Stimulated activated CD4-positive, alpha-beta T cell treated with anti-CD3 and anti-CD28 coated beads, Interleukin-12 subunit alpha, Interleukin-12 subunit beta, amount 100 ng/mL, for 48 hours (primary cell): ENCODE measurements at regions not wholly inside any gene's neighbourhood (a gene's known extent, or its start where the extent isn't known, plus 50 kb on each side); places are given as distances from the start of the nearest gene placed in this dataset.
A peak's percentile ranks its signal among the peaks of the same experiment; 100 is the strongest.

Experiments used
- DNase-seq, 3 donors: peaks; one replicate each; pipeline ENCODE4 v3.0.0-alpha.2; 2020; ENCODE audit warnings: low read depth in 2 of 3, low spot score in 1 of 3

DNA sequence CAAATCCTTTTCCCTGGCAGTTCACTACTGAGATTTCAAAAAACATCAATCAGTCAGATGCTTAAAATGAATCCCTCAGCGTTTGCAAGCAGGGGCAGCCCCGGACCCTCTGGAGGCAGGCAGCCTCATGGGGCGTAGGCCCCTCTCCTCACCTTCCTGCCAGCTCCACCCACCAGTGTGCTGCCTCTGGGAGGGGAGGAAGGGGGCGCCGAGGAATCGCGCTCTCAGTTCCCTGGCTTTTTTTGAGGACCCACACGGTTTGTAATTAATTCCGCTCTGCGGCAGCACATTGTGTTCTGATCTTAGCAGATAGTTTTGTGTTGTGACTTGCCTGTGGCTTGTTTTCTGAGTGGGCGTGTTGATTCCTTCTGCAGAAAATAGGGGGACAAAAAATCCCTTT lies 159.9 kb downstream of the KLF13 start:
- DNase-seq, result no peak

DNA sequence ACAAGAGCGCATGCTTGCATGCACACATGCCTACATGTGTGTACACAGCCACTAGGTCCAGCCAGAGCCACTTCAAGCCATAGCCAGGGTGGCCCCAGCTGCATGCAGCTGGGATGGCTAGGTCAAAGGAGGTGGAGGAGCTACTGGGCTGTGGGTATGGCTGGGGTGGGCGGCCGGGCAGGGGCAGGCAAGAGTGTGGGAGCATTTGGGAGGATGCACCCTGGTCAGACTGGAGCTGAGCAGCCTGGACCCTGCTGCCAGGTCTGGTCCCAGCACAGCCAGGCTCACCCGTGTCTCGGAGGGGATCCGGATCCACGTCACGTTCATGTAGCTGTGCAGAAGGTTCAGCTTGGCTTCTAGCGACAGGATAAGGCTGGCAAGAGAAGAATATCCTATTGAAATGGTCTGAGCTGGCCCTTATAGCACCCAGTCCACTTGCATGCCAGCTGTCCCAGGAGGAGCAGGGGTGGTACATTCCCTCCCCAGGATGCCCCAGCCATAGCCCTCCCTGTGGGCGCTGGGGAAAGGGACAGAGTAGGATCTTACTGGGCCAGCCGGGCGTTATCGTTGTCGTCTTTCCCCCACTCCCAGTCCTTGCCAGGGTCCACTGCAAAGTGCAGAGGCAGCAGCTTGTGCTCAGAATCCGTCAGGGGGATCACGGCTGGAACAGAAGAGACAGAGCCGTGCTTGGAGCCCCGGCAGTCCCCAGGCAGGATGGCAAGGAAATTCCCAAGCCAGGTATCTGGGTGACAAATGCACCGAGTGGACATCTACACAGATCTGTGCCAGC lies 160.5 kb downstream of the KLF13 start:
- no peak for DNase-seq

DNA sequence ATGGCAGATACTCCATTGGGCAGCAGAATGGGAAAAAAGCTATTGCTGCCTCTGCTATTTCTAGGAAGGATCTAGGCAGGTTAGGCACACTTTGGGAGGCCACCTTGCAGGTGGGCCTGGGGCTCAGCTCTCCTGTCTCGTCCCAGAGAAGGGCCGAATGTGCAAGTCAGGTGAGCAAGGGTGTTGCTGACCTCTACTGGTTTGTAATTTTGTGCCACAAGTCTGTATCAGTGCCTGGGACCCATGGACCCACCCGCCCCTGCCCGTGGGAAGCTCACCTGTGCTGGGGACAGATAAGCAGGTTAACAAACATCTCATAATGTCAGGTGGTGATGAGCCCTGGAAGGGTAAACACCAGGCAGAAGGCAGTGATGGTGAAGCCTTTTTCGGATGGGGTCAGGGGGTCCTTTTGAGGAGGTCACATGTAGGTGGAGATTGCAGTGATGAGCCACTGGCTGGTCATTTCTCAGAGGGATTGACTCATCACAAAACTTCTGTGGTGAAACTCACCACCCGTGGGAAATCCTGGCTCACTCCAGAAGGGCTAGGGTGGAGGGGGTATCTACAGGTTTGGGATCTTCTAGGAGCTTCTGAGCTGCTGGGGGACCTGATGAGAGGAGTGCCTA lies 161.3 kb downstream of the KLF13 start:
- peak in 1 of 3 donors; percentile 27 for DNase-seq

DNA sequence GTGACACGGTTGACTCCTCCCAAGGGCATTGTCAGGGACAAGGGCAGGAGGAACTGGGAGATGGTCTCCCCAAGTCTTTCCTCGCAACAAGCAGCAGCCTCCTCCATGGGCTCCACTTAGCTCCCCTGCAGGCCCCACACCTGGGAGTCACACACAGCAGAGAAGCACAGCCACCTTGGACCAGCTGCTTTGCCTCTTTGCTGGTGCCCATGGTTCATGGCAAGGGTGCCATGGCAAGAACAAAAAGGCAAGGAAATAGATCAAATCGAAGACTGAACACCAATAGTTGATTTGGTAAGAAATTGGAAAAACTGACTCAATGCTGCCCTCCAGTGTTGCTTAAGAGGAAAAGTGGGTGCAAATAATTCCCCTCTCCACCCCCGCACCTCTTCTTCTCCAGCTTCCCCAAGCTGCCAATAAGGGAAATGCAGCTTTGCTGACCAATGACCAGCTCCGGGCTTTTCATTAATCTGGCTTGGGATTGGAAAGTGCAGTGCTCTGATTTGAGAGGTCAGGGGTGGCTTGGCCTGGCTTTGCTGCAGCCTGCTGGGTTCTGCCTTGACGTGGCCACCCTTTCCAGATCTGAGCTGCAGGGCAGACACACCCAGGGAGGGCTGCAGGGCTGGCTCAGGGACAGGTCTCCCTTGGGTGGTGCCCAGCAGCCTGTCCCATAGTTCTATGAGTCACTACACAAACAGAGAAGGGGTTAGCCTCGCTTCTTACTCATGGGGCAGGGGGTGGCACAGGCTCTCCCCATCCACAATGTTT lies 162.0 kb downstream of the KLF13 start:
- DNase-seq, result peak in 1 of 3 donors; percentile 46

DNA sequence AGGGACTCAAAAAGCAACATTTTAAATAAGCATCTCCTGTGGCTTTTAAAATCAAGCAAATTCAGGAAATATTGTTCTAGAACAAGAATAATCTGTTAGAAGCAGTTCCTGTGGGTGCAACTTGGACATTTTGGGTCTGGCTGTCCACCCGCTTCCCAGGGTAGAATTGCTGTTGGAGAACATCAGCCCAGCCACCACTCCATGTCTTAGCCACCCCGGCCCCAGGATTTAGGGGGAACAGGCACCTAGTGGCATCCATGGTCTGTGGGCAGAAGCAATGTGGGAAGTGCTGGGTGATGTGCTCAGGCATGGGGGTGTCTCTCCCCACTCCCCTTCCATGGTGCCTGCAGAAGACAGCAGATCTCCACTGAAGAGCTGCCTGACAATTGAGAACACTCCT lies 162.6 kb downstream of the KLF13 start:
- DNase-seq, result no peak

DNA sequence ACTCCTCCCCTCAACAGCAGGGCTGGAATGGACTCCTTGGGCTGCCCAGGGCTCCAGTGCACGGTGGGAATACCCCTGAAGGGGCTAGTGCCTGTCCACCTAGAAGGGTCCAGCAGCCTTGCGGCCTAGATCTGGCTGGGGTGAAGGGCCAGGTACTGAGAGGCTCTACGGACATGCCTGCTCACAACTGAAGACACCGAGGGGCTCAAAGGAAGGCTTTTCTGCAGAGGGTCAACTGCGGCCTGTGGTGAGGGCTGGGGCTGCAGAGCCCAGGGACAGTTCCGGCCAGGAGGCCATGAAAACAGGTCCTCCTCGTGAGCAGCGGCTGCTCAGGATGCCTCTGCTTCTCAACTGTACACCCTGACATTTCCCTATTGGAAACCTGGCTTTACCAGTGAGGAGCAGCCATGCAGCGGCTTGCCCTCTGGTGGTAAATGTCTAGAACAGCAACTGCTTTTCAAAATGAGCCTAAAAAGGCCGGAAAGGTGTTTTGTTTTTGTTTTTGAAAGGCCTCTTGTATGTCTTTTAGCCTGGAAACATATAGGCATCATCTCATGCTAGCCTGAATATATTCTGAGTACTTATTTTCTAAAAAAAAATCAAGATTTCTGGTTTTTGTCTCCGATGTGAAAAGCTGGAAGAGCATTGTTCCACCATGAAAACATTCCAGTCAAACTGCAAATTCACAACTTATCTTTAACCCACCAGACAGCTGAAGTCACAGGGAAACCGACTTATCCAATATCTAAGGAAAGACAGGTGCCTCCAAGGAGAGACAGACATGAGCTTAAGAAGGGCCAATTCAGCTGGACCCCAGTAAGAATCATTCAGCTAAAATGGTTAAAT lies 163.4 kb downstream of the KLF13 start:
- peak in 1 of 3 donors; percentile 30 for DNase-seq

DNA sequence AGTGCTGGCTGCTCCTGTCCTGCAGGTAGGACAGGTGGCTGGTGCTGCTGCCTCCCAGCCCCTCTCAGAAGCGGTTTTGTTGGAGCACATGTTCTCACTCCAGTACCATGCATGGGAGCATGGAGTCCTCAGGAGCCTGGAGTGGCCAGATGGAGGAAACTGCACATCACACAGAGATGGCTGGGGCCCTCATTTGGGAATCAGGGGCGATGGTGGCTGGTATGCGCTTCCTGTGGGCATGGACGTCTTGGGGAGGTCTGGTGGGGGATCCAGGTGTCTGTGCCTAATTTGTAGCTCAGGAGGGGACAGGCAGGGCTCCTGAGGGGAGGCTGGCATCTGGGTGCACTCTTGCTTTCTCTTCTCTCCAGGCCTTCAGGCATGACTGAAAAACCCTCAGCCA lies 168.2 kb downstream of the KLF13 start:
- DNase-seq, result no peak

DNA sequence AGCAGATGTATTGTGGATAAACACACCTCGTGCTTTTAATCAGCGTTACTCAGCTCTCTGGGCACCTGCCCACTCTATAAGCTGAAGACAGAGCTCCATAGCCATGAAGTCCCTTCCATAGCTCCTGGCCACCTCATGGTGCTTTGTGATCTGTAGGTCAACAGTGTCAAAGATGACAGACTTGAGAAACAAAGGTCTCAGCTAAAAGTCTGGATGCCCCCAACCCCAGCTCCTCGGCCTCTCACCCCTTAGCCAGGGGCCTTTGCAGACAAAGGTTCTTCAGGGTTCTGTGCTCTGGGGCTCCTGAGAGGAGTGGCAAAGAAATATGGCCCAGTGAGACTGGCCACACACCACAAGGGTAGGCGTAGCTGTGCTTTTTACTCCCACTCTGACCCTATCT lies 168.6 kb downstream of the KLF13 start:
- no peak for DNase-seq

DNA sequence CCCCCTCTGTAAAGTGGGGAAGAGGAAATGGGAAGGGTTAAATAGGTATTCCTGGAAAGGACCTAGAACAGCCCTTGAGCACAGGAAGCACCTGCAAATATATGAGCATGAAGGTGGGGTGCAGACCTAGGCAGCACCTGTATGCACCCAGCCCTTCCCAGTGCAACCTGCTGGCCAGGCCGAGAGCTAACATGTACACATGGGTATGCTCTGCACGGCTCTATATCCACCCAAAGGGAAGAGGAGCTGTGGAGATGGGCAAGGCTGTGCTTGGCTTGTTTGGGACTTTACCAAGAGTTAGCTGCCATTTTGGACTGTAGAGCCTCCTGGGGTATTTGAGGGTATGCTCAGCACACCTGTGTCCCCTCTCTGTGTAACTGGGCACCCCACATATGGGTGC lies 171.2 kb downstream of the KLF13 start:
- no peak for DNase-seq

DNA sequence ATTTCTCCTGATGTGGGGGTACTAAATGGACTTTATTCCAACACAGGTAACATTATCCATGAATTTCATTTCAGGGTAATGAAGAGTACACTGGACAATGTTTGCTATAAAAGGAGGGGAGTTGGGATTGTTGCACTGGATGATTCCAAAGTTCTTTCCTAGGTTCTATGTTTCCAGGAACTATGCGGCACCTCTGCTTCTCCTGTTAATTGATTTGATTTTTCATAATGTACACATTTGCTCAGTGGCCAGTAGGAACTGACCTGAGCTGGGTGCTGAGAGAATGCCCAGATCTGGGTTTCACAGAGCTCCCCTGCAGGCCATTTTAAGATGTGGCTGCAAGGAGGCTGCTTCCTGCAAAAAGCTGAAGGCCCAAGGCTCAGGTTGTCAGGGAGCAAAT lies 171.7 kb downstream of the KLF13 start:
- DNase-seq, result no peak

DNA sequence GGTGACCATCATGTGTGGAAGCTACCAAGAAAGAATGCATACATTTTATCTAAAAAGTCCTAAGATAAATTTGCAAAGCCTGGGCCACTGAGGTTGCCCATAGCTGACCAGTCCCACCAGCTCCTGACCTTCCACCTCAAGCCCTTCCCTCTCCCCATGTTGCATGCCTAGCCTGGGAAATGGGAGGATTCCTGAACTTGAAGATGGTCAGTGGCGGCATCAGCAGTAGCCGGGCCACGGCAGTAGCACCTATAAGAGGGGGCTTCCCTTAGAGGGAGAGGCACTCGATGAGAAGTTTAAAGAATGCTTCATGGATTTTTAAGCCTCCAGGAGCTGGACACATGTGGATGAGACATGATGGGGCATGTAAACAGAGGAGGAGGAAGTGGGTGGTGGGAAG lies 172.1 kb downstream of the KLF13 start:
- DNase-seq, result no peak

DNA sequence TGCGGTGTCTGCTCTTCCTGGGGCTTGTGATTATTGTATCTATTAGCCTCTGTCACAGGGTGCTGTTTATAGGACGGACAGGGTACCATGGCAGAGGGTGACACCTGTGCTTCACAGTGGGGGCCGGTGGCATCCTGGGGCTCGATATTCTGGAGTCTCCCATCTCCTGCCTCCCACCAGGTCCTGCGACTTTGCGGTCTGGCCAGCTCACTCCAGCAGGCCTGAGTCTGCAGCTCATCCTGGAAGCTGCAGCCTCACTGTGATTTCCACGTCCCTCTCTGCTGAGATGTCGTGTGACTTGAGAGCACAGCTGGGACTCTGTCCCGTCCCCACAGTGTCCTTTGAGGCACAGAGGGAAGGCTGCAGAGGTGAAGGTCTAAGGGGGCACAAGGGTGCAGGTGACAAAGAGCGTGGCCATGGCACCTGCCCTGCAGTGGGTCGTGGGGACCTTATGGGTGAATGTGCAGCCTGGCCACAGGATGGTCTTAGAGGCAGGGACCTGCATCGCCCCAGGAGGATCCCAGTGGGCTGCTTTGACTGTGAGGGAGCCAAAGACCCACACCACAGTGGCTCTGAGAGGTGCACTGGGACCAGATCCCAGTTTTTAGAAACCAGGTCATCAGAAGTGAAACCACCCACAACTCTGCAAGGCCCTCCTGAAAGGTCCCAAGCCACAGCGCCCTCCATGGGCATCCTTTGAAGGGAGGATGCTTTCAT lies 172.8 kb downstream of the KLF13 start:
- no peak for DNase-seq

DNA sequence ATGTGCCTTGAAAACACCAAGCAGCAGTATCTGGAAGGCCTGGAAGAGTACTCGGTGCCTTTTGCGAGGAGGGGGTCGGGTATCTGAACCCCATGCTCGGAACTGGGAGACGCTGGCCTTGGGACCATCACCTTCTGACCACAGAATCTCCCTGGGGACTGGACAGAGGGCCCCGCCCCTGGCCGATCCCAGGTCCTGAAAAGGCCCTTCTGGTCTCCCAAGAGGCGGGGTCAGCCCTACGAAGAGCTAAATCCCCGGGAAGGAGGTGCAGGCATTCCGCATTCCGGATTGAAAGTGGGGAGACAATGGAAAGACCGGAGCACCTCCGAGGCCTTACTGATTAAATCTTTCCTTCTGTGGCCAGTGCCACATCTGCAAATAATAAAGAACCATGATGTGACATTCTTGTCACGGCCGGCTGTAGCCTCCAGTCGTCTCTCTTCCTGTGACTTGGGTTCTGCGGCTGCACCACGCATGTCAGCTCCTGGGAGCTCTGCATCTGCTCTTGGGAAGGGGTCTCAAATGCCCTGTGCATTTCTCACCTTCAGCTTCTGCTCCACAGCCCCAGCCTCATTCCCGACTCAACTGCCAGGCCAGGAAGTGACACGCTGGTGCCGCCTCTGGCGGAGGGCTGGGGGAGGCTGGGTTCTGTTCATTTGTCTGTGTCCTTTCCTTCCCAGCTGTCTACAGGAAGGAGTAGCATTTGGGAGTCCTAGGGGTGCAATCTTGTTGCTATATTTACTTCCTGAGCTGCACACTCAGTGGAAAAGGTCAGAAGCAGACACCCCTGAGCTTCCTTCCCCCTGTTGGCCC lies 173.5 kb downstream of the KLF13 start:
- DNase-seq, result no peak

DNA sequence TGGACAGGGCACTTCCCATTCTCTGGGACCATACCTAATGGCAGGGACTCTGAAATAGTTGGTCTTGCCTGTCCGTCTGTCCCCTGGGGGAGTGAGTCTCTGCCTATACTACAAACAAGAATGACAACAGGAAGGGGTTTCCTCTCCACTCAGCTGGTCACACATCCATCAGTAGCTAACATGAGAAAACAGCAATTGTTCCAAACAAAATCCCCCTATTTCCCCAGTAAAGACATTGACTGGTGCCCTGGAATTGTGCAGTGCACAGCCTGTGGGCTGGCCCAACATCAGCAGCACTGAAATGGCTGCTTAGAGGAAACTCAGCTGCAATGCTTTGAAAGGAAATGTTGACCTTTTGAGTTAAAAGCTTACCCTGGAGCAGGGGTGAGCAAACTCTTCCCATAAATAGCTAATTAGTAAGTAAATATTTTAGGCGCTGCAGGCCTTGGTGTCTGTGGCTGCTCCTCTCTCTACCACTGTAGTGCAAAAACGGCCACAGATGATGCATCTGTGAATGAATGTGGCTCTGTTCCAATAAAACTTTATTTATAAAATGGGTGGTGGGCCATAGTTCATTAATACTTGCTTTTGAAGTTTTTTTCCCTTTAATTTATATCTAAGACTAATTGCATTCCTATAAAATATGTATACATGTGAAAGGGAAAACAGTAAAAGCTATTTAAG lies 174.3 kb downstream of the KLF13 start:
- no peak for DNase-seq

DNA sequence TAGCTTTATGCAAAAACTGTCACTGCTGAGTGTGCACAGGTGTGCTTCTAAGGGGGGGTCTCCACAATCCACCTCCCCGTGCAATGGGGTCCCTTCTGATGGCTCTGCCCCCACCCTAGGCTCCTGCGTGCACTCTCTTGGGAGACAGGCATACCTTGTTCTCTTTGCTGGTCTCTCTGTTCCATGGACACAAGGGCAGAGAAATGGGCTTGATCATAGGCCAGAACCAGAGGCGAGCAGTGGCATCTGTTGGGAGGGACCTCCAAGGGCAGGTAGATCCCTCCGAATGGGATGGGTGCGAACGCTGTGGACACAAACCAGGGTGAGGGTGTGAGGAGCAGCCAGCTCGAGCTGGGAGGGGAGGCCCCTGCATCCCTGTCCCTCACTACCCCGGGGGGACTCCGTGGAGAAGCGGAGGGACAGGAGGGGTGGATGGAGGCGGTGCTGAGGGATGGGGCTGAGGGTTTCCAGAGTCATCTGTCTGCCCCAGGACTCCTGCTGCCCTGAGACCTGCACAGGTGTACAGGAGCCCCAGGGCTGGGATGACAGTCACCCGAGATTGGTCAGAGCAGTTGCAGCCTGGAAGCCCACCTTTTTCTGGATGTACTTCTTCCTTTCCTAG lies 175.0 kb downstream of the KLF13 start:
- DNase-seq, result no peak

DNA sequence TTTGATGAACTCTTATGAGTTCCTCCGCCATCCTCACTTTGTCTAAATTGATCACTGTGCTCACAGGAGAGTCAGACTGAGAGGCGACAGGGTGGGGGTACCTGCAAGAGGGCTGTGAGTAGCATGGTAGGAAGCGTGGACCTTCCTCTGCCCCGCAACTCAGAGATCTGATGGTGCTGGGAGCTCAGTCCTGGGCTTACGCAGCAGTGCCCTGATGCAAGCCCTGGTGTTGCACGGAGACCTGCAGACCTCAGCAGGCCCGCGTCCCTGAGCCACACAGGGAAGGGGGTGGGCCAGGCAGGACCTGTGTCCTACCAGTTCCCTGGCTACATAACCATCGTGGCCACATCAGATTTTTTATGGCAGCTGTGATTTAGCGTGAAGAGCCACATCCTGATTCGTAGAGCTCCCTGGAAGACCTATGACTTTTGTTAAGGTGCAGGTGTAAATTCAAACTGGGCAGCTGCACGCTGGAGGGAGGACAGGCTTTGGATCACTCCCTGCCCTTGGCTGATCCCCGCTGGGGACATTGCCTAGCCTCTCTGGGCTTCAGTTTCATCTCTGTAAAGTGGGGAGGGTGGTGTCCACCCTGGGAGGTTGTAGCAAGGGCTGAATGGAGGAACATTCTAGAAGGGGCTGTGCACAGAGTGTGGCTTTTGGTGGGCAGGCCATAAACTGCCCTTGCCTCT lies 176.1 kb downstream of the KLF13 start:
- DNase-seq, result no peak

DNA sequence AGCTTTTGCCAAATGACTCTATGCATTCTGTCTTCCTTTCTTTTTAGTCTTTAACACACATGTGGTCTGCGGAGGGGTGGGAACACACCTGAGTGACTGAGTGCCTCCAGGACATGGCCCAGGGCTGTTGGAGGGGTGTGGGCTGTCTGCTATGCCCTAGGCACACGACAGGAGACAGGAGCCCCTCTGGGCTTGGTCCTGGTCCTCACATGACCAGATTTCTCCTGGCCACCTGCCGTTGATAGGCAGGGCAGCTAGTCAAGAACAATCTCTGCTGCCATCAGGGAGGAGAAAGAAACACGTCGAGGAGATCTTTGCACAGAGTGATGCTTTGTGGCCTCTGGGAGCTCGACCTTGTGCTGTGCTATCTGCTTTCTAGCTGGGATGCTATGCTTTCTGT lies 176.6 kb downstream of the KLF13 start:
- DNase-seq, result no peak

DNA sequence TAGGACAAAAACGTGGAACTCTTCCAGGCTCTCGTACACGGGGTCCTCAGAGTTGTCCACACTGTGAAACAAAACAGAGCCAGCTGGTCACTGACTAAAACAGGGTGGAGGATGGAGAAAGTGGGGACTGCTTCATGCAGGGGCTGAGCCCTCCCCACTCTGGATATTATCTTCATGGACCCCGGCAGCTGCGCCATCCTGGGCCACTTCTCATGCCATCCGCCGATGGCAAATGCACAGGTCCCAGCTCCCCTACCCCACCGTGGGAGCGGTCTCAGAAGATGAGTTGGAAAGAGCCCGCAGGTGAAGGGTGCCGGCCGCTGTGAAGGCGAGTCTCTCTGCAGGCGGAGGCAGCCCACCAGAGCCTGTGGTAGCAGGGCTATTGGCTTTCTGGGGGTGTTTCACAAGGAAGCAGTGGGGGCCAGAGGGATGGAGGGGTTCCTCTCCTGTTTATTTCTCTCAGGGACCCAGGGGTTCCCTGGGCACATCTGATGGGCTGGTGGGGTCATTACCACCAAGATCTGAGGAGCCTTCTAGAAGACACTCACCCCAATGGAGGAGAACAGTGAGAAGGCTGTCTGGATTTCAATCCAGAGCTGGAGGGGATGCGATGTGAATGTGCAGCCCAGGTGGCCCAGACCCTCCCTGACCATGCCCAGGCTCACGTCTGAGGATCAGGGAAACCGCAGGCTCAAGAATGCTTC lies 177.3 kb downstream of the KLF13 start:
- no peak for DNase-seq
